Neural progenitor cell (in vitro differentiated cells): ENCODE measurements at regions not wholly inside any gene's neighbourhood (a gene's known extent, or its start where the extent isn't known, plus 50 kb on each side); places are given as distances from the start of the nearest gene placed in this dataset.

Source experiments
- EZH2 ChIP-seq: fragments of 200-600 bp; sonication (generic); IDR thresholded peaks from 2 replicates; pipeline ENCODE4 v1.6.1; 2017; ENCODE audit warnings: antibody characterized with exemption, mild to moderate bottlenecking, moderate library complexity
- TF ChIP-seq, protein P1 (sequence below): fragments of 200-600 bp; sonication (generic); IDR thresholded peaks from 2 replicates; pipeline ENCODE4 v1.5.1; 2017; ENCODE audit warnings: antibody characterized with exemption, mild to moderate bottlenecking

DNA sequence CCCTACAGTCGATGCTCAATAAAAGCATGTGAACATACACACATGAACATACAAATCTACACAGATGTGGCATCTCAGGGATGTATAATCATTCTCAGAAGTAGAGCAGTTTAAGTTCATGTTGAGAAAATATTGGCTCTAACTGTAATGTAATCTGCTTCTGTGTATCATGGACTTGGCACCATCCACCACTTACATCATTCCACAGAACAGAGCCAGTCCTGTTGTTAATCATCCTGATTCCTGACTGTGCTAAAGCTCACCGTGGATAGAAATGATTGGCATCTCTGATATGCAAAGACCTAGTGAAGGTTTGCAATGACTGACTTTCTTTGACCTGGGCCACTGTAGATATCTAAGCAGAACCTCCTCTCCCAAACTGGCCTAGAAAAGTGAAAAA lies 1141.3 kb downstream of the BCL11B start:
- TF ChIP-seq, protein P1, sequence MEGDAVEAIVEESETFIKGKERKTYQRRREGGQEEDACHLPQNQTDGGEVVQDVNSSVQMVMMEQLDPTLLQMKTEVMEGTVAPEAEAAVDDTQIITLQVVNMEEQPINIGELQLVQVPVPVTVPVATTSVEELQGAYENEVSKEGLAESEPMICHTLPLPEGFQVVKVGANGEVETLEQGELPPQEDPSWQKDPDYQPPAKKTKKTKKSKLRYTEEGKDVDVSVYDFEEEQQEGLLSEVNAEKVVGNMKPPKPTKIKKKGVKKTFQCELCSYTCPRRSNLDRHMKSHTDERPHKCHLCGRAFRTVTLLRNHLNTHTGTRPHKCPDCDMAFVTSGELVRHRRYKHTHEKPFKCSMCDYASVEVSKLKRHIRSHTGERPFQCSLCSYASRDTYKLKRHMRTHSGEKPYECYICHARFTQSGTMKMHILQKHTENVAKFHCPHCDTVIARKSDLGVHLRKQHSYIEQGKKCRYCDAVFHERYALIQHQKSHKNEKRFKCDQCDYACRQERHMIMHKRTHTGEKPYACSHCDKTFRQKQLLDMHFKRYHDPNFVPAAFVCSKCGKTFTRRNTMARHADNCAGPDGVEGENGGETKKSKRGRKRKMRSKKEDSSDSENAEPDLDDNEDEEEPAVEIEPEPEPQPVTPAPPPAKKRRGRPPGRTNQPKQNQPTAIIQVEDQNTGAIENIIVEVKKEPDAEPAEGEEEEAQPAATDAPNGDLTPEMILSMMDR = no peak
- no peak for TF ChIP-seq EZH2
